Suppressor macrophage treated with lipopolysaccharide for 4 hours (primary cell): ENCODE measurements at regions not wholly inside any gene's neighbourhood (a gene's known extent, or its start where the extent isn't known, plus 50 kb on each side); places are given as distances from the start of the nearest gene placed in this dataset.

Experiments
- DNase-seq: peaks from one replicate; pipeline ENCODE4 v3.0.0-alpha.2; 2020

DNA sequence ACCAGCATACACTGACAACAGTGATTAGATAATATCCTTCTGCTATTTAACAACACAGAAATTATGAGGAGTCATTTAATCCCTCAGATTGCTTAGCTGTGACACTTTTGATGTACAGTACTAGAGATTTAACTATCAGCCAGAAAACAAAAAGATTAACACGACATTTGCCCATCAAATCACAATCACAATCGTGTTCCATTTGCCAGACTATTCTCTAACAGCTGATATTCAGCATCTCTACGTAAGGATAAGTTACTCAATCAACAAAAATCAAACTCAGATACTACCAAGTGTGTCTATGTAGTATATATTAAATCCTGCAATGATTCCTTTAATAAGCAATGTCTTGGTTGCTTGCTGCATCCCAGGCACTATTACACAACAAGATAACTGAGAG, 558.7 kb upstream of the USP15 start:
- no peak for DNase-seq

DNA sequence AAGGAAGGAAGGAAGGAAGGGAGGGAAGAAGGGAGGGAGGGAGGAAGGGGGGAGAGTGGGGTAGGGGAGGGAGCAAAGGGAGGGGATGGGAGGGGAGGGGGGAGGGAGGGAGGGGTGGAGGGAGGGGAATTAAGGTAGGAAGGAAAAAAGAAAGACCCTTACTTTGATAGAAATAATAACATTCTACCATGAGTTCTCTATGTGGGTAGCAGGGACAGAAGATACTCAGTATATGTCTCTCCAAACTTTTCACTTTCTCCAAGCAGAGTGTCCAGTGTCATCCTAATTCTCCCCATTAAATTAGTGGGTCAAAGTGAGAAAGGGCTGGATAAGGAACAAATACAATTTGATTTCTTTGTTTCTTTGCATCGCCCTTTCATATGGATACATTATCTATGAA, 553.4 kb upstream of the USP15 start:
- DNase-seq: no peak

GRCh38 chr12:61713121-61713520, 547.1 kb upstream of the USP15 start:
- DNase-seq: peak; percentile 1

DNA sequence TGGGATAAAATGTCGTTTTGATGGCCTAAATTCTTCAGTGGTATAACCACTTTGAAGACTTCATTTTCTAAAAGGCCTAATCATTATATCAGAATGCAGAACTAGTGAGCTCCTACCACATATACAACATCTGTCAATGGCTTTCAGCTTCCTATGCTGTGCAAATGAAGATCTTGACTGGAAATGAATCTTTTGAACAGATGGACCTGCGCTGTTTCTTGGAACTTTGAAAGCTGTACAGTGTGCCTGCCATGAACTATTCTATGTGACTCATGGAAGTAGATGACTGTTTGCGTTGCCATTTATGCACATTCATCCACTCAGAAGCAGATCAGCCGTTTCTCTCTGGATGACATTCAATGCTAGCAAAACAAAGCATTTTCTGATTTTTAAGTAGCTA, 542.2 kb upstream of the USP15 start:
- DNase-seq: no peak

DNA sequence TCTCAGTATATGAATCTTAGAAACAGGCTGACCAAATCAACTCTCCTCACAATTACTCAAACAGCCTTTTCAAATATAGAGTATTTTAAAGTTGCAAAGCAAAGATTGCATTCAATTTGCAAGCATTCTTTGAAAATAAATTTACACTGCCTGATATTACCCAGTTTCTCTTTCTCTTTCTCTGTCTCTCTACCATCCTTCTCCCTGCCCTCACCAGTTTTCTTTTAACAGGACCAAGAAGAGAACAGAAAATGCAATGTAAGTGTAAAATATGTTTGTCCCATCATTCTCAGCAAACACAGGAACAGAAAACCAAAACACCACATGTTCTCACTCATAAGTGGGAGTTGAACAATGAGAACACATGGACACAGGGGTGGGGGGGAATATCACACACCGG, 520.3 kb upstream of the USP15 start:
- DNase-seq: no peak

DNA sequence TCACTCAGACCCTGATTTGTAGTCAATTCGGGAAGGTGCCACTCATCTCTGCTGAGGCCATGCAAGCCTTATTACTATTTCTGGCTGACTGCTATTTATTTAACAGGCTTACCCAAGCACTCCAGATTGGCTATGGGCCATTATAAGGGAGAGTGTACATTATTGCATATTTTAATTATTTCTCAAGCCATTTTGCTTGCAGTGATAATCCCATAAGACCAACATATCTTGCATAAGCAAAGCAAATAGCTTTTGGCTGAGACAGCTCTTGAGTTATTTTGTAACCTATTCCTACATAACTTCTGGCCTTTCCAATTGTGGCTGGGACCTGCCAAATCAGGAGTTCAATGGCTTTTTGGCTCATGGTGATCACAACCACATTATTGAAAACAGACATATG, 509.6 kb upstream of the USP15 start:
- no peak for DNase-seq

- no peak for DNase-seq
Measured at GRCh38 chr12:61754214-61754613, 506.0 kb upstream of the USP15 start.

- DNase-seq: no peak
Measured at GRCh38 chr12:61757831-61758505, 502.2 kb upstream of the USP15 start.

DNA sequence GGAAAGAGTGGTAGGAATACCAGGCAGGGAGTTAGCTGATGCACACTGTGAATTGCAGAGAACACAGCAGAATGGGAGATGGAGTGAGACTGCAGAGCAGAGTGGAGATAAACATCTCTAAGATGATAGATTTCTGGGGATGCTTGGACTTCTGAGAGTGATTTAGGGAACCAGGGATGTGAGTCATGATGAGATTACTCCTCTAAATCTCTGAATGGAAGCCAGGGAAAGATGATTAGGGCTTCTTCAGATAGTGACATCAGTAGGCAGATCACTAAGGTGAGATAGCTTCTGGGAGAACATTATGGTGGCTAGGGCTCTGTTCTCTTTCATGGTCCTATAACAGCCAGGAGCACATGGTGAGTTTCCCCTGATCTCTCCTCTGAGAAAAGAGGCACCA, 501.5 kb upstream of the USP15 start:
- DNase-seq: no peak

GRCh38 chr12:61765926-61766325, 494.3 kb upstream of the USP15 start:
- no peak for DNase-seq

- DNase-seq: no peak
Measured at GRCh38 chr12:61780435-61780834, 479.8 kb upstream of the USP15 start.

DNA sequence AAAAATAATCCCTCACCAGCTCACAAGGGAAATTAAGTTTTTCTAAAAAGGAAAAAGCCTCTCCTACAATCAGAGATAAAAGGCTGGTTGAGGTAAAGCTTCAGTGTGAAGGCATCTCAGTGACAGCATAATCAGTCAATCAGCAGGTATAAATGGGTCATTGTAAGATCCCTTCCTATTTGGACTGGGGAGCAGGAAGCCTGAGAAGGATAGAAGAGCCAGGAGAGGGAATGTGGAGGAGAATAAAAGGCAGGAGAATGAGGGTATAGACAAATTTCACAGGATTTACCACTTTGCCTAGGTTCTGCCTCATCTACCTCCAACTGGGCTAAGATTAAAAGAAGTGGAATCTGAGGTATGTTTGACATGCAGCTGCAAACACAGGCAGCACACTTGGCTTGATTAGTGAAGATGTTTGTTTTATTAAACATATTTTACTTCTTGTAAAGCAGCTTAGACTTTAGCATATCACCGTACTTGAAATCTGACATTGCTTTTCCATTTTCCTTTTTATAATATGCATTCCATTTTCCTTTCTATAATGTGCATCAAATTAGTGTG, 479.1 kb upstream of the USP15 start:
- DNase-seq: no peak

GRCh38 chr12:61796846-61797245, 463.4 kb upstream of the USP15 start:
- no peak for DNase-seq

DNA sequence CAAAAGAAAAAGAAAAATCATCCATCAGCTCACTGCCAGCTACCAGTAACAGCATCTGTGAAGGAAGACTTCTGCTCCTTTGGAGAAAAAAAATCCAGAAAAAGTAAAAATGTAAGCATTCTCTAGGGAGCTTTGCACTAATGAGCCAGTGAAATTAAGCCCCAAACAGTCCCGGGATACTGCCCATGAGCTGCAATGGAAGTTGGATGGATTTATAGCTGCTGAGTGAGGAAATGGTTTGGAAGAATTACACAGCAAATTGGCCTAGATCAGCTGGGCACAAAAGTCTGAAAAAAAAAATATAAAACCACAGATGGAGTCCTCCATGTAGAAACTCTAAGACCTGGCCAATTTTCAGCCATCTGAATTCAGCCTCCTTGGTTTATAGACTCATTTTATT, 462.9 kb upstream of the USP15 start:
- no peak for DNase-seq

DNA sequence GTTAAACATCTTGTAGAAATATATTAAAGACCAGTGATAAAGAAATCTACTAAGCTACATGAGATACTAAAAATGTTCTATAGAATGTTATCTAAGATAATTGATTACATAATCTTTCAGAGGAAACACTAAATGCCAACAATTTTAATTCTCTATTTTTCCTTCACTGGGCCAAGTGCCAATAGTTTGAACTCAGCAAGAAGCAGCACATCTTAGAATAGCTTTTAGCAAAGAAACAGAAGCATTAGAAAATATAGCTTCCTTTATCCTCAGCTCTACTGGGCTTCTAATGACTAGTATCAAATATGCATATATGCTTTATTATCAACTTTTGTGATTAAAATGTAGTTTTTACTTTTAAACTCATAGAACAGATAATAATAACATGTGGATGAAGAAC, 461.4 kb upstream of the USP15 start:
- DNase-seq: no peak

DNA sequence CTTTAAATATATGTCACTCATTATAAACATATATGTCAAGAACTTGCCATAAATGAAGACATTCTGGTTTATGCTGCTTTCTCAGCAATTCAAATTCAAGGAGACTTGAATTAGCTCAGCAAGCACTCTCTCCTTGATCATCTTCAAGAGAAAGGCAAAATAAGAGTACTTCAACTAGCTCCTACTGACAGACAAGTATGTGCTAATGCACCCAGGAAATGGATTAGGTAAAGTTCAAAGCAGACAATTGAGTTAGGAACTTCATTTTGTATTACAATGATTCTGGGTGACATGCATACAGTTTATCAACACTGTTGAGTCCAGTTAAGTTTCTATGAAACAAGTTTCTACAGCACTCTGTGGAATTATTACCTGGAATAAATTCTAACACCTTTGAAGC, 455.9 kb upstream of the USP15 start:
- no peak for DNase-seq

GRCh38 chr12:61808856-61809255, 451.3 kb upstream of the USP15 start:
- DNase-seq: no peak

DNA sequence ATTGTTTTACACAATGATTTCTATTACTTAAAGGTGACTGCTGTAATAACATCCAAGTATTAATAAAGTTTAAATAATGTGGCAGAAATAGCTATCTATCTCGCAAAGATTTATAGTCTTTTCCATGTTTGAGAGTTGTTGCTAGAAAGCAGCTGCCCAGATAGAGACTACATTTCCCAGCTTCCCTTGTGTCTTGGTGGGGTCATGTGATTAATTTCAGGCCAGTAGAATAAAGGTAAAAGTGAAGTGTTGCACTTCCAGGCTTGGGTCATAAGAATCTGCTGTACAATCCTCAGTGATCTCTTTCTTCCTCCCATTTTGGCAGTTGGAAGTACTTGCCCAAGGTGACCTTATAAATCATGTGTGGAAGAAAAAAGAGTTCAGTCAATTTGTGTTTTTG, 449.7 kb upstream of the USP15 start:
- DNase-seq: no peak

GRCh38 chr12:61821381-61821780, 438.8 kb upstream of the USP15 start:
- DNase-seq: no peak

DNA sequence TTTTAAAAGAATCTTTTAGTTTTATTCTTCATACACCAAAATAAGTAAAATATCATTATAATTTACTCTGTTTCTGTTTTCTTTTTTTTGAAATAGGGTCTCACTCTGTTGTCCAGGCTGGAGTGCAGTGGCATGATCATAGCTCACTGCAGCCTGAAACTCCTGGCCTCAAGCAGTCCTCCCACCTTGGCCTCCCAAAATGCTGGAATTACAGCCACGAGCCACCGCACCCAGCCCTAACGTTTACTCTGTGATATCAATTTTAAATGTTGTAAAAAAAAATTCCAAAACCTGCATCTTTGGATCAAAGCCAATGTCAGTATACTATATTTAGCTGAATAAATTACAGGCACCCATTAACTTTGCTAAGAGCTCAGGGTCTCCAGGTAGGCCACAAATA, 437.1 kb upstream of the USP15 start:
- no peak for DNase-seq

- DNase-seq: peak; percentile 44
Measured at GRCh38 chr12:61846765-61847164, 413.4 kb upstream of the USP15 start.

DNA sequence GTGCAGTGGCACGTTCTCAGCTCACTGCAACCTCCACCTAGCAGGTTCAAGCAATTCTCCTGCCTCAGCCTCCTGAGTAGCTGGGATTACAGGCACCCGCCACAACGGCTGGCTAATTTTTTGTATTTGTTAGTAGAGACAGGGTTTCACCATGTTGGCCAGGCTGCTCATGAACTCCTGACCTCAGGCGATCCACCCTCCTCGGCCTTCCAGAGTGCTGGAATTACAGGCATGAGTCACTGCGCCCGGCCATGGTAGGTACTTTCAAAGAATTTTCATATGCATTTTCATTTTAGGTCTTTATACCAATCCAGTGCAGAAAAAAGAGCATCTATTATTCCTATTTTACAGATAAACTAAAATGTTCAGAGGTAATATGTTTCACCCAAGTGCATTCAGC, 411.3 kb upstream of the USP15 start:
- DNase-seq: no peak

DNA sequence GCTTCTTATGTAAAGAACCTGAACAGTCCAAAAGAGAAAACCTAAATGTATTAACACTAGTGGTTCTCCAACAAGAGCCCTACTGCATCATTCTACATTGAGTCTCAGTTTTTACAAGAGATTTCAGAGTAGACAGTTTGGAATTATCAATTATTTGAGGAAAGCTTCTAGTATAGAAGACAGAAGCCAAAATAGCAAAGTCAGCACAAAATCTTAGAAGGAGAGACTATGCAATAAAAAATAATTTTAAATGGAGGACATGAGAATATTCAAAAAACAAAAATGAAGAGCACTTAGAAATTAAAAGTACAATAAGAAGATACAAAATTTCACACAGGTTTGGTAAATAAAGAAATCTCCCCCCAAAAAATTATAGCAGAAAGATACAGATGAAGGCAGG, 406.3 kb upstream of the USP15 start:
- DNase-seq: no peak

DNA sequence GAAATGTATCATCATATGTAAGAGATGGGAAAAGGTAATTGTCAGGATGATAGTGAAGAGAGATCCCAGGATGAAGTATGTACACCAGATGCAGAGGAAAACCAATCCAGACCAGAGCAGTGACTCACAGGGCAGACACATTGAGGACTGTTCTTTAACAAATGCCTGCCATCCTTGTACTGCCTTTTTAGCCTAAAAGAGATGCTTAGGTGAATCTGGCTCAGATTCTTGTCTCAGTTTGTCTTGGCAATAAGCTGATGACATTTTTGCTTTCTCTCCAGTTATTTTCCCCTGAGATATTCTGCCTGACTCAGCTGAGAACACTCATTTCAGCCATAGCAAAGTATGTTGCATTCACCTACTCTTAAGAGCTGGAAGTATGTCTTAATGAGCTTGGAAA, 405.3 kb upstream of the USP15 start:
- no peak for DNase-seq

DNA sequence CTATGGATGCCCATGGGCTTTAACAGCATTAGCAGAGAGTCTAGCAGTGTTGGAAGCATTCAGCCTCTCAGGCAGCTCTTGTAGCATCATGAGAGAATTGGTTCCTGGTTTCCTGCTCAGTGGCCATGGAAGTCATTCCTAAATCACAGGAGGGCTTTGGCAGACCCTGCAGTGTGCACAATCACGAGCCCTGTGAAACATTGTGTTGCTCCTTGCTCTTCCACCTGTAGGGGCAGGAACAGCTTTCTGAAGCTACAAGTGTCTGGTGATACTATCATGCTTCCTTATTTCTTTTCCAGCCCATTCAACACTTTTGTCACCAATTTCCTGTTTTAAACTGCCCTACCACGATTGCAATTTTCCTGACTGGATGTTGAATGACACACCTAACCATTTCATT, 402.2 kb upstream of the USP15 start:
- no peak for DNase-seq
